Left lung (tissue), 4 donors: ENCODE measurements at regions not wholly inside any gene's neighbourhood (a gene's known extent, or its start where the extent isn't known, plus 50 kb on each side); places are given as distances from the start of the nearest gene placed in this dataset.

Experiments
- ATAC-seq: fragments of 200-7000 bp; cut with Tn5 transposase; one replicate; pipeline ENCODE4 v1.9.1; 2020; ENCODE audit warnings: moderate library complexity
- DNase-seq, 4 donors: peaks; one replicate each; pipeline ENCODE4 v3.0.0-alpha.2; 2013 to 2020
- H3K27ac ChIP-seq, 2 donors: fragments of 200-600 bp; sonication (generic) in 1 of 2; one replicate each; pipeline versions ENCODE4 v1.5.0 to v1.8.0; 2020 to 2021
- H3K27me3 ChIP-seq, 2 donors: fragments of 200-600 bp; sonication (generic) in 1 of 2; one replicate each; pipeline versions ENCODE4 v1.5.0 to v1.8.0; 2020 to 2021
- H3K36me3 ChIP-seq, 2 donors: fragments of 200-600 bp; sonication (generic) in 1 of 2; one replicate each; pipeline versions ENCODE4 v1.5.0 to v1.8.0; 2020 to 2021
- H3K4me1 ChIP-seq, 2 donors: fragments of 200-600 bp; one replicate each; pipeline ENCODE4 v1.8.0; 2021
- H3K4me3 ChIP-seq, 2 donors: fragments of 200-600 bp; sonication (generic) in 1 of 2; one replicate each; pipeline versions ENCODE4 v1.5.0 to v1.8.0; 2020 to 2021; ENCODE audit warnings: mild to moderate bottlenecking in 1 of 2
- H3K9me3 ChIP-seq, 2 donors: fragments of 200-600 bp; sonication (generic) in 1 of 2; one replicate each; pipeline versions ENCODE4 v1.5.0 to v1.8.0; 2020 to 2021
- intact Hi-C, 2 donors: fragments of 100-400 bp; cut with DNase I; formaldehyde crosslinking; loops; one replicate each; pipeline versions ENCODE4 v1.11.2 to v1.14.2; 2022
- TF ChIP-seq, protein P1 (sequence below), 2 donors: fragments of 200-600 bp; sonication (generic) in 1 of 2; IDR thresholded peaks; one replicate each; pipeline versions ENCODE4 v1.5.0 to v1.8.0; 2021; ENCODE audit warnings: antibody characterized with exemption in 2 of 2
- donor health status: DM: no; HTN: yes; CAD: no.
- donor health status: DM: no; HTN: no; CAD: no.

- intact Hi-C loops: no loop called here
- ATAC-seq: no peak
These were observed 183.6 kb downstream of the ANXA2 start for GRCh38 chr15:60214201-60214600.

DNA sequence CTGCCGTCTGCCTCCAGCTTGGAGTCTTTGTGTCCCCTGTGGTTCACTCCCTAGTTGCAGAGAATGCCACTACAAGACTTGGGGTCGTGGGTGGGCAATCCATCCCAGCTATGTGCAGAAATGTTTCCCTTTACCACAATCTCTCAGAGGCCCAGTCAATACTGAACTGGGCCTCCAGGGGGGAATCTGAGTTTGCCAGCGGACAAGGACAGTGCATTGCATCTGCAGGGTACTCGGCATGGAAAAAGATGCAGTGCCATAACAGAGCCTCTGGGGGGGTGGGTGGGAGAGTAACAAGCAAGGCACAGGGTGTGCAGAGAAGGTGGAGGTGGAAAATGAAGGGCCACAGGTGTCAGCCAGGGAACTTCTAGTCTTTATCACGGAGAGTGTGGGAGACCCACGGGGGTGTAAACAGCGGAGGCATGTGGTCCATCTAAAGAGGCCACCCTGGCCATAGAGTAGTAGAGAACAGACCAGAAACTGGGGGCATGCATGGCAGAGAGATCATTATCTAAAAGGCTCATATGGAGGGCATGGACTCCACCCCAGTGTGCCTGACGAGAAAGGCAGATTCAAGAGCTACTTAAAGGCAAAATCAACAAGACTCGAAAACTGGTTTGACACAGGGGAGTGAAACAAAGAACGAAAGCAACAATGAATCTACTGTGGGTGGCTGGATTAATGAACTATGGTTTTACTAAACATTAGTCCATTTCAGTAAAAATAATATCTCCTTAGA lies 182.4 kb downstream of the ANXA2 start:
- no peaks in the 10 kb centered on the region for H3K36me3 ChIP-seq
- H3K27ac ChIP-seq: no peak overlapping the region
- ATAC-seq: peak; percentile 94
- H3K9me3 ChIP-seq: no peaks in the 10 kb centered on the region
- no peak overlapping the region for H3K4me3 ChIP-seq
- no peaks in the 10 kb centered on the region for H3K4me1 ChIP-seq
- peak in 1 of 4 donors; percentile 40 for DNase-seq
- no peaks in the 10 kb centered on the region for H3K27me3 ChIP-seq
- TF ChIP-seq, protein P1, sequence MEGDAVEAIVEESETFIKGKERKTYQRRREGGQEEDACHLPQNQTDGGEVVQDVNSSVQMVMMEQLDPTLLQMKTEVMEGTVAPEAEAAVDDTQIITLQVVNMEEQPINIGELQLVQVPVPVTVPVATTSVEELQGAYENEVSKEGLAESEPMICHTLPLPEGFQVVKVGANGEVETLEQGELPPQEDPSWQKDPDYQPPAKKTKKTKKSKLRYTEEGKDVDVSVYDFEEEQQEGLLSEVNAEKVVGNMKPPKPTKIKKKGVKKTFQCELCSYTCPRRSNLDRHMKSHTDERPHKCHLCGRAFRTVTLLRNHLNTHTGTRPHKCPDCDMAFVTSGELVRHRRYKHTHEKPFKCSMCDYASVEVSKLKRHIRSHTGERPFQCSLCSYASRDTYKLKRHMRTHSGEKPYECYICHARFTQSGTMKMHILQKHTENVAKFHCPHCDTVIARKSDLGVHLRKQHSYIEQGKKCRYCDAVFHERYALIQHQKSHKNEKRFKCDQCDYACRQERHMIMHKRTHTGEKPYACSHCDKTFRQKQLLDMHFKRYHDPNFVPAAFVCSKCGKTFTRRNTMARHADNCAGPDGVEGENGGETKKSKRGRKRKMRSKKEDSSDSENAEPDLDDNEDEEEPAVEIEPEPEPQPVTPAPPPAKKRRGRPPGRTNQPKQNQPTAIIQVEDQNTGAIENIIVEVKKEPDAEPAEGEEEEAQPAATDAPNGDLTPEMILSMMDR (IDR thresholded peaks at IDR 0.05): no peak
- intact Hi-C loops: no loop called here

More at GRCh38 chr15:60214201-60214600, 183.6 kb downstream of the ANXA2 start:
- TF ChIP-seq, protein P1 (IDR thresholded peaks at IDR 0.05): no peak
- Histone ChIP-seq H3K4me3 (no peak overlapping the region), H3K27me3 (no peaks in the 10 kb centered on the region), H3K36me3 (no peaks in the 10 kb centered on the region), H3K27ac (no peak overlapping the region), H3K9me3 (no peaks in the 10 kb centered on the region), H3K4me1 (no peaks in the 10 kb centered on the region)
- no peak for DNase-seq

GRCh38 chr15:60217161-60217560 lies 180.6 kb downstream of the ANXA2 start:
- Histone ChIP-seq H3K9me3 (no peaks in the 10 kb centered on the region), H3K36me3 (no peaks in the 10 kb centered on the region), H3K27ac (no peak overlapping the region), H3K4me3 (no peak overlapping the region), H3K4me1 (no peaks in the 10 kb centered on the region), H3K27me3 (no peaks in the 10 kb centered on the region)
- DNase-seq (no peak), ATAC-seq (no peak)
- TF ChIP-seq, protein P1 (IDR thresholded peaks at IDR 0.05): no peak
- intact Hi-C loops: no loop called here

- ATAC-seq (no peak), DNase-seq (no peak)
- H3K27me3 ChIP-seq: no peaks in the 10 kb centered on the region
- no peak overlapping the region for H3K27ac ChIP-seq
- H3K36me3 ChIP-seq: no peaks in the 10 kb centered on the region
- H3K4me3 ChIP-seq: no peak overlapping the region
- intact Hi-C loops: no loop called here
- TF ChIP-seq, protein P1 (IDR thresholded peaks at IDR 0.05): no peak
- no peaks in the 10 kb centered on the region for H3K9me3 ChIP-seq
- no peaks in the 10 kb centered on the region for H3K4me1 ChIP-seq
These were observed 179.5 kb downstream of the ANXA2 start for GRCh38 chr15:60218256-60218655.

DNA sequence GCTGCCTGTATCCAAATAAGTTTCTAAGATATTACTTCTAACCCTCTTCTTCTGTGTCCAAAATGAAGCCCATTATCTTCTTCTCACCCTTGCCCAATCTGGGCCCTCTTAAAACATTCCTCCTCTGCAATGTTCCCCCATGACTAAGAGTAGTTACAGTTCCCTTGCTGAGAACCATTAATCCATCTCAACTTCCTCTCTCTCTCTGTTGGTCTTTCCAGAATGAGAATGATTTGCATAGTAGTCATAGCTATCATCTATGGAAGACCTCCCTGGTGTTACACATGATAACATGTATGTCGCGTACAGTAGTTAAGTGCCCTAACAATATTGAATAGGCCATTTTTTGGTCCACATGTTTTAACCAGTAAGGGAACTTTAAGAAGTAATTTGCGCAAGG lies 177.9 kb downstream of the ANXA2 start:
- no peak overlapping the region for H3K27ac ChIP-seq
- H3K9me3 ChIP-seq: no peaks in the 10 kb centered on the region
- no peak for DNase-seq
- no peaks in the 10 kb centered on the region for H3K4me1 ChIP-seq
- no peak overlapping the region for H3K4me3 ChIP-seq
- H3K27me3 ChIP-seq: no peaks in the 10 kb centered on the region
- no peak for ATAC-seq
- intact Hi-C loops: no loop called here
- H3K36me3 ChIP-seq: no peaks in the 10 kb centered on the region
- TF ChIP-seq, protein P1 (IDR thresholded peaks at IDR 0.05): no peak
